ENCODE measurements at regions not wholly inside any gene's neighbourhood (a gene's known extent, or its start where the extent isn't known, plus 50 kb on each side); places are given as distances from the start of the nearest gene placed in this dataset.

DNA sequence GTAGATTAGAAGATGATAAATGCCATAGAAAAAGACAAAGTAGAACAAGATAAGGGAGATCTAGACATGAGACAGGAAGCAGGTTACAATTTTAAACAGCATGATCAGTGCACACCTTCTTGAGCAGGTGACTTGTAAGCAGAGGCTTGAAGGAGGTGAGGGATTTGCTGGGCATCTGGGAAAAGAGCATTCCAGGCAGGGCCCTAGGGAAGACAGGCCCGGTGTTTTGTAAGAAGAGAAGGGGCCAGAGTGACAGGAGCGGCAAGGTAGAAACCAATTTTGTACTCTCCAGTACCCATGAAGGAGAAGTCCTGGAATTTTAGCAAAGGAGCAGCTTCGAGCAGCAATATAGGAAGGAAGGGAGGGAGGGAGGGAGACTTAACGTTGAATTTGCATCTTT, 296.5 kb downstream of the MZT1 start:
- no peaks in the 10 kb centered on the region for H3K9me2 ChIP-seq
- no peaks in the 10 kb centered on the region for H3K36me3 ChIP-seq (replicated peaks in 1 of 2; ENCODE audit: control insufficient read depth in 1 of 2, insufficient read depth in 2 of 2, low read length in 1 of 2)
- TF ChIP-seq NFIC (IDR thresholded peaks at IDR 0.05; ENCODE audit: borderline replicate concordance) = no peak
- TF ChIP-seq SMC3 (IDR thresholded peaks at IDR 0.05; ENCODE audit: low read depth, low read length) = no peak
- TF ChIP-seq, protein P1, sequence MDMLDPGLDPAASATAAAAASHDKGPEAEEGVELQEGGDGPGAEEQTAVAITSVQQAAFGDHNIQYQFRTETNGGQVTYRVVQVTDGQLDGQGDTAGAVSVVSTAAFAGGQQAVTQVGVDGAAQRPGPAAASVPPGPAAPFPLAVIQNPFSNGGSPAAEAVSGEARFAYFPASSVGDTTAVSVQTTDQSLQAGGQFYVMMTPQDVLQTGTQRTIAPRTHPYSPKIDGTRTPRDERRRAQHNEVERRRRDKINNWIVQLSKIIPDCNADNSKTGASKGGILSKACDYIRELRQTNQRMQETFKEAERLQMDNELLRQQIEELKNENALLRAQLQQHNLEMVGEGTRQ (IDR thresholded peaks at IDR 0.05; ENCODE audit: borderline replicate concordance, low read depth, low read length) = no peak
- TF ChIP-seq, protein P2, sequence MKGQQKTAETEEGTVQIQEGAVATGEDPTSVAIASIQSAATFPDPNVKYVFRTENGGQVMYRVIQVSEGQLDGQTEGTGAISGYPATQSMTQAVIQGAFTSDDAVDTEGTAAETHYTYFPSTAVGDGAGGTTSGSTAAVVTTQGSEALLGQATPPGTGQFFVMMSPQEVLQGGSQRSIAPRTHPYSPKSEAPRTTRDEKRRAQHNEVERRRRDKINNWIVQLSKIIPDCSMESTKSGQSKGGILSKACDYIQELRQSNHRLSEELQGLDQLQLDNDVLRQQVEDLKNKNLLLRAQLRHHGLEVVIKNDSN (IDR thresholded peaks at IDR 0.05; ENCODE audit: borderline replicate concordance, low read depth) = no peak
- TF ChIP-seq, protein P3, sequence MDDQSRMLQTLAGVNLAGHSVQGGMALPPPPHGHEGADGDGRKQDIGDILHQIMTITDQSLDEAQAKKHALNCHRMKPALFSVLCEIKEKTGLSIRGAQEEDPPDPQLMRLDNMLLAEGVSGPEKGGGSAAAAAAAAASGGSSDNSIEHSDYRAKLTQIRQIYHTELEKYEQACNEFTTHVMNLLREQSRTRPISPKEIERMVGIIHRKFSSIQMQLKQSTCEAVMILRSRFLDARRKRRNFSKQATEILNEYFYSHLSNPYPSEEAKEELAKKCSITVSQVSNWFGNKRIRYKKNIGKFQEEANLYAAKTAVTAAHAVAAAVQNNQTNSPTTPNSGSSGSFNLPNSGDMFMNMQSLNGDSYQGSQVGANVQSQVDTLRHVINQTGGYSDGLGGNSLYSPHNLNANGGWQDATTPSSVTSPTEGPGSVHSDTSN (IDR thresholded peaks at IDR 0.05) = no peak
- TF ChIP-seq EZH2phosphoT487 (IDR thresholded peaks at IDR 0.05; ENCODE audit: borderline replicate concordance, low read depth) = no peak
- TF ChIP-seq YY1 (IDR thresholded peaks at IDR 0.05; ENCODE audit: low read depth) = no peak
- TF ChIP-seq, protein P4, sequence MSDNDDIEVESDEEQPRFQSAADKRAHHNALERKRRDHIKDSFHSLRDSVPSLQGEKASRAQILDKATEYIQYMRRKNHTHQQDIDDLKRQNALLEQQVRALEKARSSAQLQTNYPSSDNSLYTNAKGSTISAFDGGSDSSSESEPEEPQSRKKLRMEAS (IDR thresholded peaks at IDR 0.05; ENCODE audit: low read depth) = no peak
- TF ChIP-seq FOXJ3 (CRISPR knock-in tag; IDR thresholded peaks at IDR 0.05) = no peak
- no peak for TF ChIP-seq JUND (IDR thresholded peaks at IDR 0.05)
- TF ChIP-seq NRF1 (IDR thresholded peaks at IDR 0.05; ENCODE audit: low read depth, low read length) = no peak
- TF ChIP-seq EP300 (IDR thresholded peaks at IDR 0.05; ENCODE audit: borderline replicate concordance in 1 of 2, low read depth in 1 of 2, low read length in 1 of 2) = no peak
- TF ChIP-seq POLR2AphosphoS5 (IDR thresholded peaks at IDR 0.05; ENCODE audit: low read depth, low read length) = no peak
- no peak for TF ChIP-seq FOSL2 (IDR thresholded peaks at IDR 0.05; ENCODE audit: borderline replicate concordance, low read depth)
- TF ChIP-seq, protein P5, sequence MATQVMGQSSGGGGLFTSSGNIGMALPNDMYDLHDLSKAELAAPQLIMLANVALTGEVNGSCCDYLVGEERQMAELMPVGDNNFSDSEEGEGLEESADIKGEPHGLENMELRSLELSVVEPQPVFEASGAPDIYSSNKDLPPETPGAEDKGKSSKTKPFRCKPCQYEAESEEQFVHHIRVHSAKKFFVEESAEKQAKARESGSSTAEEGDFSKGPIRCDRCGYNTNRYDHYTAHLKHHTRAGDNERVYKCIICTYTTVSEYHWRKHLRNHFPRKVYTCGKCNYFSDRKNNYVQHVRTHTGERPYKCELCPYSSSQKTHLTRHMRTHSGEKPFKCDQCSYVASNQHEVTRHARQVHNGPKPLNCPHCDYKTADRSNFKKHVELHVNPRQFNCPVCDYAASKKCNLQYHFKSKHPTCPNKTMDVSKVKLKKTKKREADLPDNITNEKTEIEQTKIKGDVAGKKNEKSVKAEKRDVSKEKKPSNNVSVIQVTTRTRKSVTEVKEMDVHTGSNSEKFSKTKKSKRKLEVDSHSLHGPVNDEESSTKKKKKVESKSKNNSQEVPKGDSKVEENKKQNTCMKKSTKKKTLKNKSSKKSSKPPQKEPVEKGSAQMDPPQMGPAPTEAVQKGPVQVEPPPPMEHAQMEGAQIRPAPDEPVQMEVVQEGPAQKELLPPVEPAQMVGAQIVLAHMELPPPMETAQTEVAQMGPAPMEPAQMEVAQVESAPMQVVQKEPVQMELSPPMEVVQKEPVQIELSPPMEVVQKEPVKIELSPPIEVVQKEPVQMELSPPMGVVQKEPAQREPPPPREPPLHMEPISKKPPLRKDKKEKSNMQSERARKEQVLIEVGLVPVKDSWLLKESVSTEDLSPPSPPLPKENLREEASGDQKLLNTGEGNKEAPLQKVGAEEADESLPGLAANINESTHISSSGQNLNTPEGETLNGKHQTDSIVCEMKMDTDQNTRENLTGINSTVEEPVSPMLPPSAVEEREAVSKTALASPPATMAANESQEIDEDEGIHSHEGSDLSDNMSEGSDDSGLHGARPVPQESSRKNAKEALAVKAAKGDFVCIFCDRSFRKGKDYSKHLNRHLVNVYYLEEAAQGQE (IDR thresholded peaks at IDR 0.05; ENCODE audit: low read depth, low read length) = no peak
- TF ChIP-seq RCOR1 (IDR thresholded peaks at IDR 0.05; ENCODE audit: low read length) = no peak
- no peak for TF ChIP-seq TCF12 (IDR thresholded peaks at IDR 0.05)
- TF ChIP-seq TEAD4 (IDR thresholded peaks at IDR 0.05; ENCODE audit: borderline replicate concordance, insufficient read depth) = no peak
- no peak for TF ChIP-seq MEF2A (IDR thresholded peaks at IDR 0.05; ENCODE audit: borderline replicate concordance, low read depth)
- no peak for TF ChIP-seq GABPA (IDR thresholded peaks at IDR 0.05; ENCODE audit: low read depth)
- 0 out of 2 replicates have a peak overlapping the region, but pooled peaks have one; percentile 29 for H2AFZ ChIP-seq (ENCODE audit: low read depth)
- DNase-seq = no peak
- H3K9me3 ChIP-seq = no peaks in the 10 kb centered on the region
- ChIA-PET POLR2A (no interaction called here), CTCF (interaction anchor here (0.6 kb wide), 1 partner anchor 10 kb away, joined by 3 read pairs; no protein-coding TSS in a partner anchor)
- H3K4me3 ChIP-seq (ENCODE audit: low read depth in 2 of 2, low read length in 1 of 2) = no peak overlapping the region
- H3K4me1 ChIP-seq (ENCODE audit: control insufficient read depth in 1 of 2, insufficient read depth in 2 of 2, low read depth in 1 of 2, low read length in 1 of 2) = no peaks in the 10 kb centered on the region
- no peaks in the 10 kb centered on the region for H3K27me3 ChIP-seq (ENCODE audit: insufficient read depth)
- H3K4me2 ChIP-seq = no peak overlapping the region
- H3K79me2 ChIP-seq (ENCODE audit: insufficient read depth) = no peaks in the 10 kb centered on the region
- no peaks in the 10 kb centered on the region for H4K20me1 ChIP-seq (ENCODE audit: insufficient read depth)
- H3K9ac ChIP-seq = no peak overlapping the region
- H3K27ac ChIP-seq (ENCODE audit: low read depth in 2 of 2, low read length in 1 of 2) = no peak overlapping the region
- WGBS (ENCODE audit: low lambda C conversion rate) = 73% methylated on average over 4 of the region's 4 CpGs
- peaks cover 5% of the 10 kb centered on the region for H3F3A ChIP-seq (replicated peaks; ENCODE audit: insufficient read depth)

All from SK-N-SH (cell line).